Breast epithelium (tissue), 3 donors: ENCODE measurements at regions not wholly inside any gene's neighbourhood (a gene's known extent, or its start where the extent isn't known, plus 50 kb on each side); places are given as distances from the start of the nearest gene placed in this dataset.

Source experiments
- CTCF ChIP-seq, 3 donors: fragments of 450-650 bp; IDR thresholded peaks; one replicate each; pipeline ENCODE4 v1.5.1; 2016 to 2017; ENCODE audit warnings: antibody characterized with exemption in 3 of 3, mild to moderate bottlenecking in 3 of 3, moderate library complexity in 3 of 3
- POLR2A ChIP-seq: fragments of 450-650 bp; IDR thresholded peaks from one replicate; pipeline ENCODE4 v1.6.1; 2016; ENCODE audit warnings: antibody characterized with exemption, mild to moderate bottlenecking, moderate library complexity

GRCh38 chr4:14711259-14711658, 291.0 kb upstream of the CPEB2 start:
- TF ChIP-seq CTCF (IDR thresholded peaks at IDR 0.05): no peak
- no peak for TF ChIP-seq POLR2A
